Liver (tissue), 8 donors: ENCODE measurements at regions not wholly inside any gene's neighbourhood (a gene's known extent, or its start where the extent isn't known, plus 50 kb on each side); places are given as distances from the start of the nearest gene placed in this dataset.

ENCODE experiments used
- DNase-seq: peaks from one replicate; pipeline ENCODE4 v3.0.0-alpha.2; 2017; ENCODE audit warnings: low spot score
- H3K27ac ChIP-seq, 2 donors: one replicate each; pipeline ENCODE4 v1.7.0; 2013; ENCODE audit warnings: inconsistent platforms in 2 of 2, low read length in 2 of 2, control low read depth in 1 of 2, low read depth in 1 of 2, mild to moderate bottlenecking in 1 of 2
- H3K27me3 ChIP-seq, 4 donors: one replicate each; pipeline versions ENCODE4 v1.6.1 to v1.7.0; 2013; ENCODE audit warnings: low read length in 3 of 4, inconsistent platforms in 1 of 4, mild to moderate bottlenecking in 1 of 4, moderate library complexity in 1 of 4; ENCODE audit not compliant: control insufficient read depth in 4 of 4, insufficient read depth in 4 of 4
- H3K36me3 ChIP-seq, 4 donors: one replicate each; pipeline versions ENCODE4 v1.6.1 to v1.7.0; 2013; ENCODE audit warnings: low read length in 3 of 4, mild to moderate bottlenecking in 3 of 4, low read depth in 1 of 4, moderate library complexity in 1 of 4; ENCODE audit not compliant: control insufficient read depth in 4 of 4, insufficient read depth in 3 of 4
- H3K4me1 ChIP-seq, 4 donors: one replicate each; pipeline versions ENCODE4 v1.6.1 to v1.7.0; 2013; ENCODE audit warnings: low read length in 3 of 4, mild to moderate bottlenecking in 3 of 4, moderate library complexity in 1 of 4; ENCODE audit not compliant: control insufficient read depth in 4 of 4, insufficient read depth in 4 of 4
- H3K4me3 ChIP-seq, 3 donors: one replicate each; pipeline versions ENCODE4 v1.6.1 to v1.7.0; 2013; ENCODE audit warnings: low read length in 3 of 3, control low read depth in 1 of 3, low read depth in 1 of 3, mild to moderate bottlenecking in 1 of 3
- H3K9ac ChIP-seq, 2 donors: one replicate each; pipeline ENCODE4 v1.7.0; 2013; ENCODE audit warnings: low read length in 2 of 2, mild to moderate bottlenecking in 2 of 2, moderate library complexity in 2 of 2, control low read depth in 1 of 2, low read depth in 1 of 2
- H3K9me3 ChIP-seq, 4 donors: one replicate each; pipeline versions ENCODE4 v1.6.1 to v1.7.0; 2013; ENCODE audit warnings: low read length in 3 of 4; ENCODE audit not compliant: control insufficient read depth in 4 of 4
- ATF3 ChIP-seq: IDR thresholded peaks from 2 replicates; pipeline ENCODE4 v1.6.1; 2016; ENCODE audit warnings: antibody characterized with exemption
- CTCF ChIP-seq: fragments of 150-350 bp; IDR thresholded peaks from 2 replicates; pipeline ENCODE4 v1.5.1; 2017; ENCODE audit warnings: improper control_type of control experiment, low read depth, low read length; ENCODE audit not compliant: missing input control
- EGR1 ChIP-seq, 2 donors: IDR thresholded peaks; 2 replicates each; pipeline ENCODE4 v1.6.1; 2016 to 2018; ENCODE audit warnings: antibody characterized with exemption in 2 of 2, low read depth in 2 of 2
- FOXA1 ChIP-seq: IDR thresholded peaks from 2 replicates; pipeline ENCODE4 v1.6.1; 2016; ENCODE audit warnings: antibody characterized with exemption
- FOXA2 ChIP-seq: IDR thresholded peaks from 2 replicates; pipeline ENCODE4 v1.6.1; 2016; ENCODE audit warnings: antibody characterized with exemption
- GABPA ChIP-seq, 2 donors: IDR thresholded peaks in 1 of 2; conservative IDR thresholded peaks in 1 of 2; 2 replicates each; pipeline ENCODE4 v1.6.1; 2016; ENCODE audit warnings: antibody characterized with exemption in 2 of 2, mild to moderate bottlenecking in 1 of 2, moderate library complexity in 1 of 2
- HNF4A ChIP-seq, 2 donors: conservative IDR thresholded peaks; 2 replicates each; pipeline ENCODE4 v1.6.1; 2016; ENCODE audit warnings: antibody characterized with exemption in 2 of 2, mild to moderate bottlenecking in 2 of 2
- JUND ChIP-seq, 2 donors: IDR thresholded peaks; 2 replicates each; pipeline ENCODE4 v1.6.1; 2016; ENCODE audit warnings: antibody characterized with exemption in 2 of 2
- MAX ChIP-seq: IDR thresholded peaks from 2 replicates; pipeline ENCODE4 v1.6.1; 2016; ENCODE audit warnings: antibody characterized with exemption
- NR2F2 ChIP-seq: IDR thresholded peaks from 2 replicates; pipeline ENCODE4 v1.6.1; 2016; ENCODE audit warnings: antibody characterized with exemption
- RAD21 ChIP-seq, 2 donors: IDR thresholded peaks; 2 replicates each; pipeline ENCODE4 v1.6.1; 2016; ENCODE audit warnings: antibody characterized with exemption in 2 of 2, mild to moderate bottlenecking in 2 of 2
- REST ChIP-seq: IDR thresholded peaks from 2 replicates; pipeline ENCODE4 v1.6.1; 2016; ENCODE audit warnings: antibody characterized with exemption, mild to moderate bottlenecking
- RXRA ChIP-seq, 2 donors: IDR thresholded peaks; 2 replicates each; pipeline ENCODE4 v1.6.1; 2017 to 2018; ENCODE audit warnings: antibody characterized with exemption in 2 of 2, mild to moderate bottlenecking in 1 of 2
- SP1 ChIP-seq: IDR thresholded peaks from 2 replicates; pipeline ENCODE4 v1.6.1; 2018; ENCODE audit warnings: antibody characterized with exemption, mild to moderate bottlenecking
- TAF1 ChIP-seq: conservative IDR thresholded peaks from 2 replicates; pipeline ENCODE4 v1.6.1; 2016; ENCODE audit warnings: antibody characterized with exemption, mild to moderate bottlenecking
- YY1 ChIP-seq: IDR thresholded peaks from 2 replicates; pipeline ENCODE4 v1.6.1; 2016; ENCODE audit warnings: antibody characterized with exemption, mild to moderate bottlenecking
- WGBS: extraction: QIAGEN DNeasy Blood & Tissue Kit; methylation state at CpG from one replicate; pipeline ENCODE4 v1.1.7; 2013; 5-methylcytosine and 5-hydroxymethylcytosine counted together
- donor health status: healthy.
- donor health status: healthy.
- donor health status: healthy.
- donor health status: healthy.
- donor health status: healthy.

- Histone ChIP-seq H3K4me1 (no peaks in the 10 kb centered on the region), H3K27ac (no peak overlapping the region), H3K27me3 (no peaks in the 10 kb centered on the region), H3K9me3 (peaks cover 0 to 7% (median 0%) of the 10 kb centered on the region in 4 donors), H3K4me3 (no peak overlapping the region), H3K9ac (no peak overlapping the region), H3K36me3 (no peaks in the 10 kb centered on the region)
- WGBS = 86% methylated on average over 1 of the region's 1 CpG
- no peak for TF ChIP-seq FOXA2
- DNase-seq = no peak
Observed at GRCh38 chr1:56072310-56072709, 507.1 kb downstream of the PLPP3 start.

- H3K27ac ChIP-seq = no peak overlapping the region
- no peak for DNase-seq
- H3K4me3 ChIP-seq = no peak overlapping the region
- no peaks in the 10 kb centered on the region for H3K36me3 ChIP-seq
- H3K9ac ChIP-seq = no peak overlapping the region
- H3K4me1 ChIP-seq = no peaks in the 10 kb centered on the region
- WGBS = 95% methylated on average over 3 of the region's 3 CpGs
- no peak for TF ChIP-seq CTCF
- TF ChIP-seq RXRA (IDR thresholded peaks at IDR 0.05) = no peak
- peaks cover 0 to 6% (median 0%) of the 10 kb centered on the region in 4 donors for H3K9me3 ChIP-seq
- H3K27me3 ChIP-seq = no peaks in the 10 kb centered on the region
Observed at GRCh38 chr1:56071351-56071750, 508.0 kb downstream of the PLPP3 start.

GRCh38 chr1:56070601-56071000, 508.8 kb downstream of the PLPP3 start:
- WGBS = 94% methylated on average over 1 of the region's 1 CpG
- H3K27me3 ChIP-seq = no peaks in the 10 kb centered on the region
- H3K36me3 ChIP-seq = no peaks in the 10 kb centered on the region
- no peak for TF ChIP-seq FOXA1
- TF ChIP-seq CTCF = no peak
- no peak for TF ChIP-seq RXRA (IDR thresholded peaks at IDR 0.05)
- no peak for TF ChIP-seq ATF3
- no peak for TF ChIP-seq REST
- TF ChIP-seq EGR1 (IDR thresholded peaks at IDR 0.05; ENCODE audit: low read depth in 2 of 2) = no peak
- no peak for TF ChIP-seq FOXA2
- TF ChIP-seq MAX = no peak
- no peak for TF ChIP-seq SP1
- TF ChIP-seq JUND (IDR thresholded peaks at IDR 0.05) = no peak
- TF ChIP-seq GABPA (IDR thresholded peaks at IDR 0.05 in 1 of 2, conservative IDR thresholded peaks at IDR 0.05 in 1 of 2) = no peak
- TF ChIP-seq YY1 = no peak
- TF ChIP-seq HNF4A (conservative IDR thresholded peaks at IDR 0.05) = no peak
- TF ChIP-seq NR2F2 = no peak
- no peak for TF ChIP-seq TAF1
- TF ChIP-seq RAD21 (IDR thresholded peaks at IDR 0.05) = no peak
- H3K9ac ChIP-seq = no peak overlapping the region
- DNase-seq = no peak
- H3K27ac ChIP-seq = no peak overlapping the region
- no peaks in the 10 kb centered on the region for H3K4me1 ChIP-seq
- H3K9me3 ChIP-seq = peaks cover 0 to under 1% (median 0%) of the 10 kb centered on the region in 4 donors
- H3K4me3 ChIP-seq = no peak overlapping the region
